Subcutaneous abdominal adipose tissue (tissue), 5 donors: ENCODE measurements at regions not wholly inside any gene's neighbourhood (a gene's known extent, or its start where the extent isn't known, plus 50 kb on each side); places are given as distances from the start of the nearest gene placed in this dataset.
"Not testable (repeated sequence)": the region's sequence is repeated elsewhere in the genome, so short reads cannot be mapped to it uniquely, and the experiment has no call there.

ENCODE experiments used
- H3K27ac ChIP-seq: one replicate; pipeline ENCODE4 v1.7.0; 2013; ENCODE audit warnings: low read depth, mild to moderate bottlenecking, inconsistent platforms, low read length, moderate library complexity
- H3K27me3 ChIP-seq, 5 donors: one replicate each; pipeline ENCODE4 v1.7.0; 2013; ENCODE audit warnings: low read length in 5 of 5, inconsistent platforms in 1 of 5; ENCODE audit not compliant: control insufficient read depth in 5 of 5, insufficient read depth in 4 of 5
- H3K36me3 ChIP-seq, 5 donors: one replicate each; pipeline ENCODE4 v1.7.0; 2013; ENCODE audit warnings: low read length in 5 of 5; ENCODE audit not compliant: control insufficient read depth in 5 of 5, insufficient read depth in 5 of 5
- H3K4me1 ChIP-seq, 5 donors: one replicate each; pipeline ENCODE4 v1.7.0; 2013; ENCODE audit warnings: low read length in 5 of 5, mild to moderate bottlenecking in 3 of 5, moderate library complexity in 1 of 5; ENCODE audit not compliant: control insufficient read depth in 5 of 5, insufficient read depth in 5 of 5
- H3K4me3 ChIP-seq, 5 donors: one replicate each; pipeline ENCODE4 v1.7.0; 2013; ENCODE audit warnings: low read length in 5 of 5, low read depth in 1 of 5
- H3K9ac ChIP-seq, 5 donors: one replicate each; pipeline ENCODE4 v1.7.0; 2013; ENCODE audit warnings: low read length in 5 of 5, mild to moderate bottlenecking in 4 of 5, moderate library complexity in 3 of 5
- H3K9me3 ChIP-seq, 5 donors: one replicate each; pipeline ENCODE4 v1.7.0; 2013; ENCODE audit warnings: low read length in 5 of 5; ENCODE audit not compliant: control insufficient read depth in 5 of 5
- donor health status: healthy.
- donor health status: healthy.
- donor health status: healthy.
- donor health status: healthy.
- donor health status: healthy.

DNA sequence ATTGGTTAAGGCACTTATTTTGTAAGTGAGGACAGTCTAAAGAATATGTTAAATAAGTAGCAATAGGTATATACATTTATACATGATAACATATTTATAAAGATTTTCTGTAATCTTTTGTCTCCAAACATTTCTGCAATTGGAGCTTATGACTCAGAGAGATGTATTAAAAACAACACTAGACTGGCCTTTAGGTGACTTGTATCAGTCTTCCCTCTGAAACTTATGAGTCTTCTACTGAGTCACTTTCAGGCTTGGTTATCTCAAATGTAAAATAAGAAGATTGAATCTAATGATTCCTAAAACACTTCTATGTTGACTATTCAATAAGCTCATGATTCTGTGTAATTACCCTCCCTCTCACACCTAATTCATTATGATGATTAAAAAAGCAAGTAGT is 672.6 kb upstream of the NEGR1 start:
- Histone ChIP-seq H3K36me3 (no peaks in the 10 kb centered on the region), H3K9ac (no peak overlapping the region), H3K27me3 (no peaks in the 10 kb centered on the region), H3K4me3 (no peak overlapping the region), H3K27ac (no peak overlapping the region), H3K4me1 (no peaks in the 10 kb centered on the region), H3K9me3 (no peaks in the 10 kb centered on the region)

DNA sequence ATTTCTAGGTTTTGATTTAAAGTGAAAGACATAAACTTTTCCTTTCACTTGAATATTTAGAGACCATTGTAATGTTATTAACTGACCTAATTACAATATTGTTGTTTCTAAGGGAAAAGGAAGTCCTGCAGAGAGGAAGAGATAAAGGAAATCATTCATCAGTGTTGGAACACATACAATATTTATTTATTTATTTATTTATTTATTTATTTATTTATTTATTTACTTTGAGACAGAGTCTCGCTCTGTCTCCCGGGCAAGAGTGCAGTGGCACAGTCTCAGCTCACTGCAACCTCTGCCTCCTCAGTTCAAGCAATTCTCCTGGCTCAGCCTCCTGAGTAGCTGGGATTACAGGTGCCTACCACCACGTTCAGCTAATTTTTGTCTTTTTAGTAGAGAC is 668.6 kb upstream of the NEGR1 start:
- not testable (repeated sequence) for H3K27me3 ChIP-seq, H3K9me3 ChIP-seq, H3K4me1 ChIP-seq, H3K9ac ChIP-seq, H3K27ac ChIP-seq, H3K4me3 ChIP-seq, H3K36me3 ChIP-seq

DNA sequence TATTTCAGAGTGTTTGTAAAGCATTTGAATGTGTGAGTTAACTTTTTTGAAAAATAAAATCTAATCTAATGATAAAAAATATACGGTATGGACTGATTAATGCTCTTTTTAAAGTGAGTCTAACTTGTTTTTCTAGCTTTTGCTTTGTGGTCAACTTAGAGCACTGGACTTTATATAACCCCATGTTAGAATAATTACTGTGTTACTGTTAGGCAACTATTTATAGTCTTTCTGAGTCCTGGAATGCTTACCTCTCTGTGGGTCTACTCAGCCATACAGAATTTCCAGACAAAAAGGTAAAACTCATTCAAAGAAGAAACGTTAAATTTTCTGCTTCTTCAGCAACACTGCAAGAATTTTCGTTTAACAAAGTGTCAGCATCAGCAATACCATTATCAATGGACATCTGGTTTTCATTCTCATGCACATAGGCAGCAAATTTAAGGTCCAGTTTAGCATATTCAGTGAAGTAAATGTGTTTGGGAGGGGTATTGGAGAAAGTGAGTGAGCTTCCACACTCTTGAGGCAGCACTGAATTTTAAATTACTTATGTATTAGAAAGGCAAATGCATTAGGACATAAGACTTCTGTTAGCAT is 664.7 kb upstream of the NEGR1 start:
- H3K4me1 ChIP-seq: no peaks in the 10 kb centered on the region
- no peaks in the 10 kb centered on the region for H3K36me3 ChIP-seq
- no peak overlapping the region for H3K27ac ChIP-seq
- H3K9me3 ChIP-seq: no peaks in the 10 kb centered on the region
- no peak overlapping the region for H3K9ac ChIP-seq
- no peak overlapping the region for H3K4me3 ChIP-seq
- H3K27me3 ChIP-seq: no peaks in the 10 kb centered on the region

DNA sequence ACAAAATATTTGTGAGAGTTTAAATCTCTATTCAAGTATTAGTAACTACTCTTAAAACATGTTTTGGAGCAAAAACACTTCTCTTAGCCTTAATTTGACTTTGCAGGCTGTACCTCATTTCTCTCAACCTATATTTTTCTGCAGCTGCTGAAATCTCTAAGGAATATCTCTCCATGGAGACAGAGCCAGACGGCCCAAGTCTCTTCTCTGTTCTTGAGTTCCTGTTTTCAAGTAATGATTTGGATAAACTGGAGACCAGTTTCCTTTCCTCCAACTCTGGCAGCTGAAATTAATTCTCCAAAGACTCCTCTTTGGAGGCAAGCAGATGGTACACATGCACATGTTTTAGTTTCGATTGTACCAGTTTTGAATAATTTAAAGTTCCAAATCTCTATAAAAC is 659.7 kb upstream of the NEGR1 start:
- H3K9ac ChIP-seq: no peak overlapping the region
- no peak overlapping the region for H3K4me3 ChIP-seq
- no peak overlapping the region for H3K27ac ChIP-seq
- no peaks in the 10 kb centered on the region for H3K4me1 ChIP-seq
- no peaks in the 10 kb centered on the region for H3K36me3 ChIP-seq
- no peaks in the 10 kb centered on the region for H3K9me3 ChIP-seq
- H3K27me3 ChIP-seq: no peaks in the 10 kb centered on the region

DNA sequence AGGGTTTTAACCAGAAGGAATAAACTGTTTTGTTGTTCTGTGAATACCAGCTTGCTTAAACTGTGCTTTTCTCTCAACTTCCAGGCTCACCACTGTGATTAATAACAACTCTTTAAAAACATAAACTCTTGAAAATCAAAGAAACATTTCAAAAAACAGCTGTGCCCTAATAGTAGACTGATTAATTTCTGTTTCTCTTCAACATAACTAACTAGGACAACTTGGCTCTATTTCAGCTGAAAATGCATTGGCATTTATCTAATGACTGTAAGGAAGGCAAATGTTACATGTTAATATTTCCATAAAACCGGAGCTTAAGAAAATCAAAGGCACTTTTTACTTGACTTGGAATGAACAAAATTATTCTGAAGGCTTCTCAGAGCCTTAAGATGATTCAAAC is 656.1 kb upstream of the NEGR1 start:
- H3K4me3 ChIP-seq: no peak overlapping the region
- H3K9me3 ChIP-seq: no peaks in the 10 kb centered on the region
- H3K36me3 ChIP-seq: no peaks in the 10 kb centered on the region
- H3K27ac ChIP-seq: no peak overlapping the region
- no peaks in the 10 kb centered on the region for H3K27me3 ChIP-seq
- H3K9ac ChIP-seq: no peak overlapping the region
- no peaks in the 10 kb centered on the region for H3K4me1 ChIP-seq

DNA sequence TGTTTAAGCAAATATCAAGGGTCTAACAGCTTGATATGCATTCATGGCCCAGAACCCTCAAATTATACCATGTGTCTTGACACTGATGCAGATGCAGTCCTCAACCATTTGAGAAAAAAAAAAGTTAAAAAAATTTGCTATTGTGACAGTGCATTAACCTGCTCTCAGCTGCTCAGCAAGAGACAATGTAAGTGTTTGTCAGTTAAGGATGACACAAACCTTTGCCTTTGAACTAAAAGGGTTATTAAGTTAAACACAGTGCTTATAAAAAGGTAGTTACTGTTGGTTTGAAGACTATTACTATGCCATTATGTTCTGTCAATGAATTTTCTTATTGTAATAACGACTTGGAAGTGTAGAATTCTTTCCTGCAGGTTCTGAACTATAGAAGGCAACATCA is 655.6 kb upstream of the NEGR1 start:
- no peaks in the 10 kb centered on the region for H3K9me3 ChIP-seq
- H3K27me3 ChIP-seq: no peaks in the 10 kb centered on the region
- no peaks in the 10 kb centered on the region for H3K4me1 ChIP-seq
- H3K36me3 ChIP-seq: no peaks in the 10 kb centered on the region
- H3K27ac ChIP-seq: no peak overlapping the region
- H3K9ac ChIP-seq: no peak overlapping the region
- H3K4me3 ChIP-seq: no peak overlapping the region

DNA sequence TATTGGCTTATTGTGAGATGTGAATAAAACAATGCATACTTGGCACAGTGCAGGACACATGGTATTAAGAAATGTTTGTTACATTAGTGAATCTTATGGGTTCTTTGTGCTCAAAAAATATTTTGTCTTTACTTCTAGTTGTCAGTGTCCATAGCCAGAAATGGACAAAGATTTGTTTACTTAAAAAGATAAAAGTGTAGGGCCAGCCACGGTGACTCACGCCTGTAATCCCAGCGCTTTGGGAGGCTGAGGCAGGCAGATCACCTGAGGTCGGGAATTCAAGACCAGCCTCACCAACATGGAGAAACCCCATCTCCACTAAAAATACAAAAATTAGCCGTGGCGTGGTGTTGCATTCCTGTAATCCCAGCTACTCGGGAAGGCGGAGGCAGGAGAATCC is 654.6 kb upstream of the NEGR1 start:
- Histone ChIP-seq H3K9ac (no peak overlapping the region), H3K4me3 (no peak overlapping the region), H3K4me1 (no peaks in the 10 kb centered on the region), H3K27me3 (no peaks in the 10 kb centered on the region), H3K9me3 (peaks cover 0 to 3% (median 0%) of the 10 kb centered on the region in 5 donors), H3K36me3 (no peaks in the 10 kb centered on the region), H3K27ac (no peak overlapping the region)

DNA sequence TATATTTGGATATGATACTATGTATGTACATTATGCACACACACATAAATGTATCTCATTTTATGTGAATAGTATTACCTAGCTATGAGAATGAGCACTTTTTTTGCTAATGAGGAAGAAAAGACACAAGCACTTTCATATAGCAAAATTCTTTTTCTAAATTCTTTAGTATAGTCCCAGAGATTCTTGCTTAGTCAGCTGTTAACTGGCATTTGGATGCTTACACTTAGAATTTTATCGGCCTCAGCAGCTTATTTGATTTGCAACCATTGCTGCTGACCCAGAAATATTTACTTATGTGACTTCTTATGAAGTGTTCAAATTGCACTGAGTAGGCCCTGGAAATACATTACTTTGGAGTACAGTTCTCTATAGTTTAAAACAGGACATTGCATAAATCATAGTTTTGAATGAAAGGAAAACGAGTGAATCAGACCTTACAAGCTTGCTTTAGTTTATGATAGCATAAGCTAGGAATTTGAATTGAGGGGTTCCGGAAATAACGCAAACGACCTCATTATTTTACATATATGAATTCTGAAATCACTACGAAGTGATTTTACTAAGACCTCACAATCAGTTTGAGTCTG is 653.9 kb upstream of the NEGR1 start:
- Histone ChIP-seq H3K27ac (no peak overlapping the region), H3K27me3 (no peaks in the 10 kb centered on the region), H3K4me1 (no peaks in the 10 kb centered on the region), H3K4me3 (no peak overlapping the region), H3K9me3 (peaks cover 0 to 3% (median 0%) of the 10 kb centered on the region in 5 donors), H3K9ac (no peak overlapping the region), H3K36me3 (no peaks in the 10 kb centered on the region)

DNA sequence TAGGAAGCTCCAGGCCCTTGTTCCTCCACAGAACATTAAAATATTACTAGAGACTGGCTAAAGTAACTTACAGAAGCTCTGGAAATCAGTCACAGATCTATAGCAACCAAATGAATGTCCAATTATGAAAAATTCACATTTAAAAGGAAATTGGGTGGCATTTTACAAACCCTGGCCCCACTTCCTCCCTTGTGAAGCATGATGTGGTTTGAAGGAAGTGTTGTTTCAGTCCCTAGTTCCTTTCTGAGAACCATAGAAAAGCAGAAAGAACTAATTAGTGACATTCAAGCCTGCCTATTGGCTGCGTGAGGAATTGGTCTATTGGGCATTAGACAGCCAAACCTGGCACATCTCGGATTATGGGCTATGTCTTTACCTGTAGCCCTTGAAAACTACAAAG is 649.7 kb upstream of the NEGR1 start:
- Histone ChIP-seq H3K27ac (no peak overlapping the region), H3K9me3 (peaks cover 0 to 3% (median 0%) of the 10 kb centered on the region in 5 donors), H3K4me1 (no peaks in the 10 kb centered on the region)

DNA sequence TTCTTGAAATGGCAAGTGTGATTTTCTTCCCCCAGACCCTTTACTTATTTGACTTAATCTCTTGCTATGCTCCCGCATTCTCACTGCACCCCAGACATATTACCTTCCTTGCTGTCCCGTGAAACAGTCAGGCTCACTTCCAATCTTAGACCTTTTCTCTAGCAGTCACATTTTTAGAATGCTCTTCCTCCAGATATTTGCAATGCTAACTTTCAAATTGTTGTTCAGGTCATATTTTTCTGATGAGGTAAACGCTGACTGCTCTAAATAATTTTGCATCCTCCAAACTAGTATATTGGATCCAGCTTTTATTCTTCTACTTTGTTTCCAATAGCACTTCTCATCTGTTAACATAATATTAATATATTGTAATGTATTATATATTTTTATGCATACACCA is 648.2 kb upstream of the NEGR1 start:
- no peaks in the 10 kb centered on the region for H3K36me3 ChIP-seq

More for the DNA sequence above, 649.7 kb upstream of the NEGR1 start:
- Histone ChIP-seq H3K27me3 (no peaks in the 10 kb centered on the region), H3K36me3 (no peaks in the 10 kb centered on the region), H3K4me3 (no peak overlapping the region), H3K9ac (no peak overlapping the region)

More for the DNA sequence above, 648.2 kb upstream of the NEGR1 start:
- Histone ChIP-seq H3K4me1 (no peaks in the 10 kb centered on the region), H3K9ac (no peak overlapping the region), H3K27ac (no peak overlapping the region), H3K27me3 (no peaks in the 10 kb centered on the region), H3K4me3 (no peak overlapping the region), H3K9me3 (peaks cover 0 to 3% (median 0%) of the 10 kb centered on the region in 5 donors)
